ENCODE measurements at regions not wholly inside any gene's neighbourhood (a gene's known extent, or its start where the extent isn't known, plus 50 kb on each side); places are given as distances from the start of the nearest gene placed in this dataset.

GRCh38 chr12:60148831-60149230 lies 553.0 kb downstream of the SLC16A7 start:
- DNase-seq = no peak

- DNase-seq = no peak
These were observed 556.9 kb downstream of the SLC16A7 start for GRCh38 chr12:60152756-60153155.

- no peak for DNase-seq
These were observed 563.9 kb downstream of the SLC16A7 start for GRCh38 chr12:60159761-60160160.

- DNase-seq = no peak
These were observed 567.3 kb downstream of the SLC16A7 start for GRCh38 chr12:60162988-60163720.

GRCh38 chr12:60165781-60166180 lies 570.0 kb downstream of the SLC16A7 start:
- no peak for DNase-seq

- no peak for DNase-seq
These were observed 572.6 kb downstream of the SLC16A7 start for GRCh38 chr12:60168441-60168840.

- DNase-seq = no peak
These were observed 574.1 kb downstream of the SLC16A7 start for GRCh38 chr12:60169904-60170303.

- DNase-seq = no peak
These were observed 576.7 kb downstream of the SLC16A7 start for GRCh38 chr12:60172266-60173211.

- no peak for DNase-seq
These were observed 577.7 kb downstream of the SLC16A7 start for GRCh38 chr12:60173224-60174170.

- no peak for DNase-seq
These were observed 578.6 kb downstream of the SLC16A7 start for GRCh38 chr12:60174476-60174875.

- no peak for DNase-seq
These were observed 579.1 kb downstream of the SLC16A7 start for GRCh38 chr12:60174941-60175340.

- DNase-seq = no peak
These were observed 581.1 kb downstream of the SLC16A7 start for GRCh38 chr12:60176891-60177290.

GRCh38 chr12:60180298-60180697 lies 584.5 kb downstream of the SLC16A7 start:
- DNase-seq = no peak

- no peak for DNase-seq
These were observed 586.5 kb downstream of the SLC16A7 start for GRCh38 chr12:60182354-60182753.

GRCh38 chr12:60184096-60184495 lies 588.3 kb downstream of the SLC16A7 start:
- no peak for DNase-seq

- no peak for DNase-seq
These were observed 589.2 kb downstream of the SLC16A7 start for GRCh38 chr12:60185060-60185459.

- no peak for DNase-seq
These were observed 595.4 kb downstream of the SLC16A7 start for GRCh38 chr12:60191271-60191670.

- DNase-seq = no peak
These were observed 596.0 kb downstream of the SLC16A7 start for GRCh38 chr12:60191676-60192359.

- no peak for DNase-seq
These were observed 598.8 kb downstream of the SLC16A7 start for GRCh38 chr12:60194678-60195077.

GRCh38 chr12:60195483-60195882 lies 599.7 kb downstream of the SLC16A7 start:
- DNase-seq = no peak

- DNase-seq = no peak
These were observed 600.5 kb downstream of the SLC16A7 start for GRCh38 chr12:60196366-60196765.

- no peak for DNase-seq
These were observed 601.8 kb downstream of the SLC16A7 start for GRCh38 chr12:60197589-60197988.
